ENCODE measurements at regions not wholly inside any gene's neighbourhood (a gene's known extent, or its start where the extent isn't known, plus 50 kb on each side); places are given as distances from the start of the nearest gene placed in this dataset.

GRCh38 chr5:2696156-2696807 lies 55.2 kb downstream of the IRX2 start:
- no peak for DNase-seq

- DNase-seq, result no peak
Measured at GRCh38 chr5:2695200-2695891, 56.1 kb downstream of the IRX2 start.

GRCh38 chr5:2691530-2691929 lies 59.9 kb downstream of the IRX2 start:
- no peak for DNase-seq

GRCh38 chr5:2690293-2690692 lies 61.2 kb downstream of the IRX2 start:
- no peak for DNase-seq

GRCh38 chr5:2688586-2688985 lies 62.9 kb downstream of the IRX2 start:
- DNase-seq, result no peak

- no peak for DNase-seq
Measured at GRCh38 chr5:2687746-2688145, 63.7 kb downstream of the IRX2 start.

GRCh38 chr5:2686321-2687124 lies 65.0 kb downstream of the IRX2 start:
- no peak for DNase-seq

GRCh38 chr5:2685651-2686272 lies 65.7 kb downstream of the IRX2 start:
- no peak for DNase-seq

- no peak for DNase-seq
Measured at GRCh38 chr5:2684606-2685005, 66.9 kb downstream of the IRX2 start.

- no peak for DNase-seq
Measured at GRCh38 chr5:2683720-2684119, 67.8 kb downstream of the IRX2 start.

- DNase-seq, result no peak
Measured at GRCh38 chr5:2681476-2681875, 70.0 kb downstream of the IRX2 start.

- DNase-seq, result no peak
Measured at GRCh38 chr5:2680979-2681378, 70.5 kb downstream of the IRX2 start.

GRCh38 chr5:2677689-2678088 lies 73.8 kb downstream of the IRX2 start:
- DNase-seq, result no peak

GRCh38 chr5:2675548-2675947 lies 75.9 kb downstream of the IRX2 start:
- DNase-seq, result no peak

- no peak for DNase-seq
Measured at GRCh38 chr5:2674456-2674855, 77.0 kb downstream of the IRX2 start.

GRCh38 chr5:2670940-2671339 lies 80.5 kb downstream of the IRX2 start:
- no peak for DNase-seq

- no peak for DNase-seq
Measured at GRCh38 chr5:2669913-2670312, 81.6 kb downstream of the IRX2 start.

GRCh38 chr5:2669259-2669658 lies 82.2 kb downstream of the IRX2 start:
- DNase-seq, result no peak

GRCh38 chr5:2666081-2666480 lies 85.4 kb downstream of the IRX2 start:
- DNase-seq, result no peak

GRCh38 chr5:2663489-2663888 lies 88.0 kb downstream of the IRX2 start:
- DNase-seq, result no peak

GRCh38 chr5:2660315-2660714 lies 91.2 kb downstream of the IRX2 start:
- no peak for DNase-seq

GRCh38 chr5:2658881-2659470 lies 92.5 kb downstream of the IRX2 start:
- DNase-seq, result no peak

- DNase-seq, result no peak
Measured at GRCh38 chr5:2658447-2658846, 93.0 kb downstream of the IRX2 start.

All from CD4-positive, alpha-beta T cell treated with Interleukin-17A for 4 hours (primary cell).